Gastrocnemius medialis (tissue), 4 donors: ENCODE measurements at regions not wholly inside any gene's neighbourhood (a gene's known extent, or its start where the extent isn't known, plus 50 kb on each side); places are given as distances from the start of the nearest gene placed in this dataset.

Experiments
- POLR2A ChIP-seq, 2 donors: fragments of 450-650 bp; IDR thresholded peaks; one replicate each; pipeline ENCODE4 v1.6.1; 2017; ENCODE audit warnings: antibody characterized with exemption in 2 of 2, mild to moderate bottlenecking in 2 of 2, moderate library complexity in 2 of 2
- TF ChIP-seq, protein P1 (sequence below), 5 experiments: fragments of 450-650 bp in 3 of 5; fragments of 200-600 bp in 2 of 5; sonication (generic) in 2 of 5; IDR thresholded peaks in 4 of 5; conservative IDR thresholded peaks in 1 of 5; 1 replicate in 4 of 5; 2 replicates in 1 of 5; pipeline ENCODE4 v1.5.1; 2016 to 2019; ENCODE audit warnings: antibody characterized with exemption in 5 of 5, mild to moderate bottlenecking in 3 of 5, moderate library complexity in 3 of 5

DNA sequence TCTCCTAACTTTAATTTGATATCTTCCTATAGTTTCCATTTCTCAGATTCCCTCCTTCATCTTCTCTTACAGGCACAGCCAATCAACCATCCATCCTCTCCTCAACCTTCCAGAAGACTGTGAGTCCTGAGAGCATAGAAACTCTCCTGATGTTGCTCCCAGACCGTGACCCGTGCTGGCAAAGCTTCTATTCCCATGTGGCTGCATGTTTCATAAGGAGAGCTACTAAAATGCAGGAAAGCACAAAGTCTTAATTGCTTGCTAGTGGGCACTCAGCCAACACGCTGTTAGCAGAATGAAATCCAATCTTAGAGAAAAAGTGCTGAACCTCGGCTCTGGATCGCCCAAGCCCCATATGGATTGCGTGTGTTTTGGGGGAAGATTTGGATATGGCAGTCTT lies 1244.7 kb upstream of the ZEB2 start:
- TF ChIP-seq, protein P1, sequence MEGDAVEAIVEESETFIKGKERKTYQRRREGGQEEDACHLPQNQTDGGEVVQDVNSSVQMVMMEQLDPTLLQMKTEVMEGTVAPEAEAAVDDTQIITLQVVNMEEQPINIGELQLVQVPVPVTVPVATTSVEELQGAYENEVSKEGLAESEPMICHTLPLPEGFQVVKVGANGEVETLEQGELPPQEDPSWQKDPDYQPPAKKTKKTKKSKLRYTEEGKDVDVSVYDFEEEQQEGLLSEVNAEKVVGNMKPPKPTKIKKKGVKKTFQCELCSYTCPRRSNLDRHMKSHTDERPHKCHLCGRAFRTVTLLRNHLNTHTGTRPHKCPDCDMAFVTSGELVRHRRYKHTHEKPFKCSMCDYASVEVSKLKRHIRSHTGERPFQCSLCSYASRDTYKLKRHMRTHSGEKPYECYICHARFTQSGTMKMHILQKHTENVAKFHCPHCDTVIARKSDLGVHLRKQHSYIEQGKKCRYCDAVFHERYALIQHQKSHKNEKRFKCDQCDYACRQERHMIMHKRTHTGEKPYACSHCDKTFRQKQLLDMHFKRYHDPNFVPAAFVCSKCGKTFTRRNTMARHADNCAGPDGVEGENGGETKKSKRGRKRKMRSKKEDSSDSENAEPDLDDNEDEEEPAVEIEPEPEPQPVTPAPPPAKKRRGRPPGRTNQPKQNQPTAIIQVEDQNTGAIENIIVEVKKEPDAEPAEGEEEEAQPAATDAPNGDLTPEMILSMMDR (IDR thresholded peaks at IDR 0.05 in 4 of 5, conservative IDR thresholded peaks at IDR 0.05 in 1 of 5), result no peak
- TF ChIP-seq POLR2A (IDR thresholded peaks at IDR 0.05), result no peak
